ENCODE measurements at regions not wholly inside any gene's neighbourhood (a gene's known extent, or its start where the extent isn't known, plus 50 kb on each side); places are given as distances from the start of the nearest gene placed in this dataset.

GRCh38 chr11:134849833-134850232 is 437.8 kb upstream of the B3GAT1 start:
- WGBS (ENCODE audit: insufficient coverage, low coverage, low lambda C conversion rate, missing lambda C conversion rate): 56% methylated on average over 3 of the region's 3 CpGs
- Histone ChIP-seq H3K27ac (no peak overlapping the region), H3K27me3 (no peaks in the 10 kb centered on the region), H3K9me3 (no peaks in the 10 kb centered on the region), H3K4me1 (no peaks in the 10 kb centered on the region), H3K36me3 (no peaks in the 10 kb centered on the region), H3K4me3 (no peak overlapping the region)
- DNase-seq (no peak), ATAC-seq (no peak)
- TF ChIP-seq CTCF (IDR thresholded peaks at IDR 0.05): no peak
- no peak for TF ChIP-seq POLR2A (IDR thresholded peaks at IDR 0.05)
- intact Hi-C loops (cut with DNase I): no loop called here

DNA sequence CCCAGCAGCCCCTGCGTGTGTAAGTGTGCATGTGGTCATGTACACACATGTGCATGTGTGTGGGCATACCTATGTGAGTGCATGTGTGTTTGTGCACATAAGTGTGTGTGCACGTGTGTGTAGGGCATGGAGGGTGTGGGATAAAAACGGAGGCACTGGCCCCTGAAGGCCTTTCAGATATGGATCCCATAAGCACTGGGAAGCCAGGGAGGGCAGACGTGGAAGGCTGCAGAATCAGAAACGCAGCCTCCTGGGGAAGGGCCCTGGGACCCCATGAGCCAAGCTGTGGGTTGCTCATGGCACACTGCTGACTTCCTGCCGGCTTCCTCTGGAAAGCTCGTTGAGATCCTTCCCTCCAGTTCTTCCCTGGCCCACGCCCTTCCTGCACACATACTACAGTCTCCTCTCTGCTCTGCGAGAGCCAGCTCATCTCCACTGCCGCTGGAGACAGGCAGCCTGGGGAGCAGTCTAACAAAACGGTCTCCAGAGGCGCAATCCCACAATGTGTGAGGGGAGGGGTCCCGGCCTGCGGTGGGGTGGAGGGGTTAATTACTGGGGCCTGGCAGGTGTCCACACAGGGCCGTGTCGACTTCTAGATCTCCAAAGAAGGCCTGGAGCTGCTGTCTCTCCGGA is 435.2 kb upstream of the B3GAT1 start:
- DNase-seq (no peak), ATAC-seq (no peak)
- Histone ChIP-seq H3K27me3 (no peaks in the 10 kb centered on the region), H3K27ac (no peak overlapping the region), H3K4me1 (no peaks in the 10 kb centered on the region), H3K9me3 (no peaks in the 10 kb centered on the region), H3K4me3 (no peak overlapping the region), H3K36me3 (no peaks in the 10 kb centered on the region)
- no peak for TF ChIP-seq CTCF (IDR thresholded peaks at IDR 0.05)
- no peak for TF ChIP-seq POLR2A (IDR thresholded peaks at IDR 0.05)
- intact Hi-C loops (cut with DNase I): no loop called here
- WGBS (ENCODE audit: insufficient coverage, low coverage, low lambda C conversion rate, missing lambda C conversion rate): 52% methylated on average over 9 of the region's 17 CpGs

- no peak for TF ChIP-seq POLR2A (IDR thresholded peaks at IDR 0.05)
- TF ChIP-seq CTCF (IDR thresholded peaks at IDR 0.05): no peak
- DNase-seq (no peak), ATAC-seq (no peak)
- 76% methylated on average over 7 of the region's 11 CpGs for WGBS (ENCODE audit: insufficient coverage, low coverage, low lambda C conversion rate, missing lambda C conversion rate)
- H3K36me3 ChIP-seq: no peaks in the 10 kb centered on the region
- no peak overlapping the region for H3K27ac ChIP-seq
- H3K9me3 ChIP-seq: no peaks in the 10 kb centered on the region
- intact Hi-C loops (cut with DNase I): no loop called here
- no peaks in the 10 kb centered on the region for H3K27me3 ChIP-seq
- no peaks in the 10 kb centered on the region for H3K4me1 ChIP-seq
- H3K4me3 ChIP-seq: no peak overlapping the region
These were observed 434.5 kb upstream of the B3GAT1 start for GRCh38 chr11:134846328-134847082.

DNA sequence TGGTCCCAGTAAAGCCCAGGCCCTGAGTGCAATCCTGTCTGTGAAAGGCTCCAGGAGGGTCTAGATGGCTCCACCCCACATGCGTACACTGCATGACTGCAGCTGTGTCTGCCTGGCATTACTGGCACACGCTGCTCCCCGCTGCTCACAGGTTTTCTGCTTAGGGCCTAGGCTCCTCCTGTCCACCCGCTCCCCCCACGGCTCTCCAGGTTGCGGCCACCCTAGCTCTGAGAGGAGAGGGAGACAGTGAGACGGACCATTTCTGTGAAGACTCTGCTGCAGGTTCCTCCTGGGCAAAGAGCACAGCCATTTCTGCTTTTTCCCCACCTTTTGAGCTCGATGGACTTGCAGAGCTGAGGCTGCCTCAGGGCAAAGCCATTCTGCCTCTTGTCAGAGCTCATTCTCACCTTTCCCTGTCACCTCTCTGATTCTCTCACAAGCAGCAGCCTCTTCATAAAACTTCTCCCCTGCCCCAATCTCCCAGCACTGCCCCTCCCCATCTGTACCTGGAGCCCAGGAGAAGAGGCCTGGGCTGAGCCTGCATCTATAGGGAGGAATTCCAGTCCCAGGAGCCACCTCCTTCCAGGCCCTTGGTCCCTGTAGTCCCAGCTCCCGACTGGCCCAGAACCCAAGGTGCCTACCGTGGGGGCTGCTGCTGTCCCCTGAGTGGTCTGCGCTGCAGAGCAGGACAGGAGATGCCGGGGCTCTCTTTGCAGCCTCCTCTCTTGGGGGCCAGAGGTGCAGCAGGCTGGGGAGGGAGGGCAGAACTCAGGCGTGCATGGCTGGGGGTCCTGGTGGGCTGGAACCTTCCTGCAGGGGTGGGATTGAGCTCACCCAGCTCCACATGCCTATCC is 433.7 kb upstream of the B3GAT1 start:
- no peak overlapping the region for H3K27ac ChIP-seq
- intact Hi-C loops (cut with DNase I): no loop called here
- no peak for DNase-seq
- TF ChIP-seq CTCF (IDR thresholded peaks at IDR 0.05) (no peak), POLR2A (IDR thresholded peaks at IDR 0.05) (no peak)
- H3K4me1 ChIP-seq: no peaks in the 10 kb centered on the region
- no peaks in the 10 kb centered on the region for H3K27me3 ChIP-seq
- no peaks in the 10 kb centered on the region for H3K36me3 ChIP-seq
- H3K4me3 ChIP-seq: no peak overlapping the region
- ATAC-seq: no peak
- no peaks in the 10 kb centered on the region for H3K9me3 ChIP-seq
- WGBS (ENCODE audit: insufficient coverage, low coverage, low lambda C conversion rate, missing lambda C conversion rate): 53% methylated on average over 5 of the region's 13 CpGs

Data from right lobe of liver (tissue), 6 donors.